ENCODE measurements at regions not wholly inside any gene's neighbourhood (a gene's known extent, or its start where the extent isn't known, plus 50 kb on each side); places are given as distances from the start of the nearest gene placed in this dataset.

GRCh38 chr3:135837977-135838631 is 127.4 kb upstream of the PPP2R3A start:
- WGBS, 3 donors = 73 to 81% (median 75%) methylated on average over 5 of the region's 5 CpGs
- no peak for DNase-seq
- H3K27me3 ChIP-seq (ENCODE audit: control insufficient read depth in 3 of 3, insufficient read depth in 3 of 3, low read length in 3 of 3) = no peaks in the 10 kb centered on the region
- H3K27ac ChIP-seq (ENCODE audit: low read depth in 1 of 3, low read length in 2 of 3) = no peak overlapping the region
- no peaks in the 10 kb centered on the region for H3K4me1 ChIP-seq (ENCODE audit: control insufficient read depth in 3 of 3, insufficient read depth in 2 of 3, low read depth in 1 of 3, low read length in 2 of 3)
- no peaks in the 10 kb centered on the region for H3K9me3 ChIP-seq (ENCODE audit: control insufficient read depth in 2 of 2, insufficient read depth in 1 of 2, low read depth in 1 of 2, low read length in 1 of 2)
- no peak overlapping the region for H3K4me3 ChIP-seq (ENCODE audit: low read depth in 1 of 3, low read length in 3 of 3)
- no peak for FAIRE-seq
- H3K36me3 ChIP-seq (ENCODE audit: control insufficient read depth in 3 of 3, insufficient read depth in 2 of 3, low read depth in 1 of 3, low read length in 3 of 3) = no peaks in the 10 kb centered on the region

GRCh38 chr3:135840436-135840835 is 125.1 kb upstream of the PPP2R3A start:
- H3K27ac ChIP-seq (ENCODE audit: low read depth in 1 of 3, low read length in 2 of 3) = no peak overlapping the region
- H3K36me3 ChIP-seq (ENCODE audit: control insufficient read depth in 3 of 3, insufficient read depth in 2 of 3, low read depth in 1 of 3, low read length in 3 of 3) = no peaks in the 10 kb centered on the region
- H3K9me3 ChIP-seq (ENCODE audit: control insufficient read depth in 2 of 2, insufficient read depth in 1 of 2, low read depth in 1 of 2, low read length in 1 of 2) = no peaks in the 10 kb centered on the region
- peaks cover 0 to 3% (median 0%) of the 10 kb centered on the region in 3 donors for H3K27me3 ChIP-seq (ENCODE audit: control insufficient read depth in 3 of 3, insufficient read depth in 3 of 3, low read length in 3 of 3)
- no peak for DNase-seq
- WGBS, 3 donors = 65 to 74% (median 70%) methylated on average over 1 of the region's 1 CpG
- FAIRE-seq = no peak
- no peaks in the 10 kb centered on the region for H3K4me1 ChIP-seq (ENCODE audit: control insufficient read depth in 3 of 3, insufficient read depth in 2 of 3, low read depth in 1 of 3, low read length in 2 of 3)
- H3K4me3 ChIP-seq (ENCODE audit: low read depth in 1 of 3, low read length in 3 of 3) = no peak overlapping the region

GRCh38 chr3:135844386-135844785 is 121.1 kb upstream of the PPP2R3A start:
- no peak for FAIRE-seq
- Histone ChIP-seq H3K9me3 (ENCODE audit: control insufficient read depth in 2 of 2, insufficient read depth in 1 of 2, low read depth in 1 of 2, low read length in 1 of 2) (no peaks in the 10 kb centered on the region), H3K4me3 (ENCODE audit: low read depth in 1 of 3, low read length in 3 of 3) (no peak overlapping the region), H3K27me3 (ENCODE audit: control insufficient read depth in 3 of 3, insufficient read depth in 3 of 3, low read length in 3 of 3) (peaks cover 0 to 3% (median 0%) of the 10 kb centered on the region in 3 donors), H3K27ac (ENCODE audit: low read depth in 1 of 3, low read length in 2 of 3) (no peak overlapping the region), H3K36me3 (ENCODE audit: control insufficient read depth in 3 of 3, insufficient read depth in 2 of 3, low read depth in 1 of 3, low read length in 3 of 3) (no peaks in the 10 kb centered on the region), H3K4me1 (ENCODE audit: control insufficient read depth in 3 of 3, insufficient read depth in 2 of 3, low read depth in 1 of 3, low read length in 2 of 3) (no peaks in the 10 kb centered on the region)
- no peak for DNase-seq

GRCh38 chr3:135848051-135848450 is 117.5 kb upstream of the PPP2R3A start:
- 89 to 94% (median 90%) methylated on average over 1 of the region's 1 CpG for WGBS, 3 donors
- FAIRE-seq (no peak), DNase-seq (no peak)
- Histone ChIP-seq H3K9me3 (ENCODE audit: control insufficient read depth in 2 of 2, insufficient read depth in 1 of 2, low read depth in 1 of 2, low read length in 1 of 2) (no peaks in the 10 kb centered on the region), H3K27ac (ENCODE audit: low read depth in 1 of 3, low read length in 2 of 3) (no peak overlapping the region), H3K27me3 (ENCODE audit: control insufficient read depth in 3 of 3, insufficient read depth in 3 of 3, low read length in 3 of 3) (peaks cover 0 to 3% (median 0%) of the 10 kb centered on the region in 3 donors), H3K36me3 (ENCODE audit: control insufficient read depth in 3 of 3, insufficient read depth in 2 of 3, low read depth in 1 of 3, low read length in 3 of 3) (no peaks in the 10 kb centered on the region), H3K4me1 (ENCODE audit: control insufficient read depth in 3 of 3, insufficient read depth in 2 of 3, low read depth in 1 of 3, low read length in 2 of 3) (no peaks in the 10 kb centered on the region), H3K4me3 (ENCODE audit: low read depth in 1 of 3, low read length in 3 of 3) (no peak overlapping the region)

- no peak overlapping the region for H3K27ac ChIP-seq (ENCODE audit: low read depth in 1 of 3, low read length in 2 of 3)
- DNase-seq (no peak), FAIRE-seq (no peak)
- no peaks in the 10 kb centered on the region for H3K4me1 ChIP-seq (ENCODE audit: control insufficient read depth in 3 of 3, insufficient read depth in 2 of 3, low read depth in 1 of 3, low read length in 2 of 3)
- H3K27me3 ChIP-seq (ENCODE audit: control insufficient read depth in 3 of 3, insufficient read depth in 3 of 3, low read length in 3 of 3) = peaks cover 0 to 2% (median 0%) of the 10 kb centered on the region in 3 donors
- H3K4me3 ChIP-seq (ENCODE audit: low read depth in 1 of 3, low read length in 3 of 3) = no peak overlapping the region
- H3K9me3 ChIP-seq (ENCODE audit: control insufficient read depth in 2 of 2, insufficient read depth in 1 of 2, low read depth in 1 of 2, low read length in 1 of 2) = no peaks in the 10 kb centered on the region
- H3K36me3 ChIP-seq (ENCODE audit: control insufficient read depth in 3 of 3, insufficient read depth in 2 of 3, low read depth in 1 of 3, low read length in 3 of 3) = no peaks in the 10 kb centered on the region
Observed at GRCh38 chr3:135849827-135850226, 115.7 kb upstream of the PPP2R3A start.

GRCh38 chr3:135851201-135852081 is 114.1 kb upstream of the PPP2R3A start:
- Histone ChIP-seq H3K4me1 (ENCODE audit: control insufficient read depth in 3 of 3, insufficient read depth in 2 of 3, low read depth in 1 of 3, low read length in 2 of 3) (no peaks in the 10 kb centered on the region), H3K9me3 (ENCODE audit: control insufficient read depth in 2 of 2, insufficient read depth in 1 of 2, low read depth in 1 of 2, low read length in 1 of 2) (no peaks in the 10 kb centered on the region), H3K27me3 (ENCODE audit: control insufficient read depth in 3 of 3, insufficient read depth in 3 of 3, low read length in 3 of 3) (peaks cover 0 to 2% (median 0%) of the 10 kb centered on the region in 3 donors), H3K27ac (ENCODE audit: low read depth in 1 of 3, low read length in 2 of 3) (no peak overlapping the region), H3K4me3 (ENCODE audit: low read depth in 1 of 3, low read length in 3 of 3) (no peak overlapping the region), H3K36me3 (ENCODE audit: control insufficient read depth in 3 of 3, insufficient read depth in 2 of 3, low read depth in 1 of 3, low read length in 3 of 3) (no peaks in the 10 kb centered on the region)
- WGBS, 3 donors = 41 to 46% (median 45%) methylated on average over 4 of the region's 4 CpGs
- FAIRE-seq (no peak), DNase-seq (no peak)

GRCh38 chr3:135853981-135854380 is 111.5 kb upstream of the PPP2R3A start:
- 50 to 60% (median 58%) methylated on average over 2 of the region's 2 CpGs for WGBS, 3 donors
- H3K27ac ChIP-seq (ENCODE audit: low read depth in 1 of 3, low read length in 2 of 3) = no peak overlapping the region
- H3K27me3 ChIP-seq (ENCODE audit: control insufficient read depth in 3 of 3, insufficient read depth in 3 of 3, low read length in 3 of 3) = peaks cover 0 to 2% (median 0%) of the 10 kb centered on the region in 3 donors
- H3K36me3 ChIP-seq (ENCODE audit: control insufficient read depth in 3 of 3, insufficient read depth in 2 of 3, low read depth in 1 of 3, low read length in 3 of 3) = no peaks in the 10 kb centered on the region
- DNase-seq = no peak
- no peaks in the 10 kb centered on the region for H3K4me1 ChIP-seq (ENCODE audit: control insufficient read depth in 3 of 3, insufficient read depth in 2 of 3, low read depth in 1 of 3, low read length in 2 of 3)
- no peak for FAIRE-seq
- H3K9me3 ChIP-seq (ENCODE audit: control insufficient read depth in 2 of 2, insufficient read depth in 1 of 2, low read depth in 1 of 2, low read length in 1 of 2) = no peaks in the 10 kb centered on the region
- no peak overlapping the region for H3K4me3 ChIP-seq (ENCODE audit: low read depth in 1 of 3, low read length in 3 of 3)

GRCh38 chr3:135860761-135861160 is 104.8 kb upstream of the PPP2R3A start:
- H3K4me1 ChIP-seq (ENCODE audit: control insufficient read depth in 3 of 3, insufficient read depth in 2 of 3, low read depth in 1 of 3, low read length in 2 of 3) = no peaks in the 10 kb centered on the region
- DNase-seq = no peak
- H3K9me3 ChIP-seq (ENCODE audit: control insufficient read depth in 2 of 2, insufficient read depth in 1 of 2, low read depth in 1 of 2, low read length in 1 of 2) = no peaks in the 10 kb centered on the region
- no peaks in the 10 kb centered on the region for H3K27me3 ChIP-seq (ENCODE audit: control insufficient read depth in 3 of 3, insufficient read depth in 3 of 3, low read length in 3 of 3)
- H3K4me3 ChIP-seq (ENCODE audit: low read depth in 1 of 3, low read length in 3 of 3) = no peak overlapping the region
- no peaks in the 10 kb centered on the region for H3K36me3 ChIP-seq (ENCODE audit: control insufficient read depth in 3 of 3, insufficient read depth in 2 of 3, low read depth in 1 of 3, low read length in 3 of 3)
- no peak overlapping the region for H3K27ac ChIP-seq (ENCODE audit: low read depth in 1 of 3, low read length in 2 of 3)
- WGBS, 3 donors = 73 to 79% (median 78%) methylated on average over 2 of the region's 2 CpGs
- FAIRE-seq = no peak

Data from small intestine (tissue), 7 donors.